ENCODE measurements at regions not wholly inside any gene's neighbourhood (a gene's known extent, or its start where the extent isn't known, plus 50 kb on each side); places are given as distances from the start of the nearest gene placed in this dataset.

GRCh38 chr4:171221181-171221580 lies 592.0 kb upstream of the GALNTL6 start:
- H3K27ac Mint-ChIP-seq, result no peak overlapping the region

GRCh38 chr4:171203425-171203824 lies 609.8 kb upstream of the GALNTL6 start:
- no peaks in the 10 kb centered on the region for H3K27me3 Mint-ChIP-seq
- peaks cover 4% of the 10 kb centered on the region for H3K36me3 Mint-ChIP-seq
- ATAC-seq, result no peak
- no peak overlapping the region for H3K4me3 Mint-ChIP-seq
- H3K9me3 Mint-ChIP-seq, result peaks cover 12% of the 10 kb centered on the region
- no peak overlapping the region for H3K27ac Mint-ChIP-seq
- DNase-seq (ENCODE audit: low spot score), result no peak
- no peaks in the 10 kb centered on the region for H3K4me1 Mint-ChIP-seq (ENCODE audit: low read depth in 2 of 2)

More at GRCh38 chr4:171221181-171221580, 592.0 kb upstream of the GALNTL6 start:
- no peaks in the 10 kb centered on the region for H3K4me1 Mint-ChIP-seq (ENCODE audit: low read depth in 2 of 2)
- peaks cover 23% of the 10 kb centered on the region for H3K9me3 Mint-ChIP-seq
- no peak for ATAC-seq
- H3K27me3 Mint-ChIP-seq, result no peaks in the 10 kb centered on the region
- H3K36me3 Mint-ChIP-seq, result no peaks in the 10 kb centered on the region
- no peak overlapping the region for H3K4me3 Mint-ChIP-seq
- no peak for DNase-seq (ENCODE audit: low spot score)

DNA sequence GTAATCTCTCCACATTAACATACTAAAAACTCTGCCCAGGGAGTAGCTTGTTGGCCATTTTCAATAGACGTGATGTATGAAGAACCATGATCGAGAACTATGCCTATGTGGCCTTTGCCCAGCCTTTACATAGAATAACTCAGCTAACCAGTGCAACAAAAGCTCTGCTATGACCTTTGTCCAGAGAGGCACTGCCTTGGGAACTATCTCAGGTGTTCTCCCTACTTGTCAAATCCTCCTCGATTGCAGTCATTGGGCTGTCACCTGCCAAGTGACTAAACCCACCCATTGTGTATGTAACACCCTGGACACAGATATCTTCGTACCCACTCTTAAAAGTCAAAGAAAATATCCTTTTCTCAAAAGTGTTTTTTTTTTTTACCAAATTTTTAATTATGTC lies 610.3 kb upstream of the GALNTL6 start:
- Mint-ChIP-seq H3K4me1 (ENCODE audit: low read depth in 2 of 2) (no peaks in the 10 kb centered on the region), H3K36me3 (peaks cover 4% of the 10 kb centered on the region), H3K27ac (no peak overlapping the region), H3K27me3 (no peaks in the 10 kb centered on the region), H3K9me3 (peaks cover 12% of the 10 kb centered on the region), H3K4me3 (no peak overlapping the region)
- ATAC-seq (no peak), DNase-seq (ENCODE audit: low spot score) (no peak)

GRCh38 chr4:171186700-171187099 lies 626.5 kb upstream of the GALNTL6 start:
- Mint-ChIP-seq H3K4me3 (no peak overlapping the region), H3K27ac (no peak overlapping the region), H3K4me1 (ENCODE audit: low read depth in 2 of 2) (no peaks in the 10 kb centered on the region), H3K27me3 (no peaks in the 10 kb centered on the region), H3K36me3 (no peaks in the 10 kb centered on the region), H3K9me3 (peaks cover 20% of the 10 kb centered on the region)
- ATAC-seq (no peak), DNase-seq (ENCODE audit: low spot score) (no peak)

- Mint-ChIP-seq H3K27ac (no peak overlapping the region), H3K4me3 (no peak overlapping the region), H3K9me3 (peaks cover 9% of the 10 kb centered on the region), H3K27me3 (no peaks in the 10 kb centered on the region), H3K4me1 (ENCODE audit: low read depth in 2 of 2) (no peaks in the 10 kb centered on the region), H3K36me3 (no peaks in the 10 kb centered on the region)
- ATAC-seq (no peak), DNase-seq (ENCODE audit: low spot score) (no peak)
Observed at GRCh38 chr4:171181090-171181489, 632.1 kb upstream of the GALNTL6 start.

DNA sequence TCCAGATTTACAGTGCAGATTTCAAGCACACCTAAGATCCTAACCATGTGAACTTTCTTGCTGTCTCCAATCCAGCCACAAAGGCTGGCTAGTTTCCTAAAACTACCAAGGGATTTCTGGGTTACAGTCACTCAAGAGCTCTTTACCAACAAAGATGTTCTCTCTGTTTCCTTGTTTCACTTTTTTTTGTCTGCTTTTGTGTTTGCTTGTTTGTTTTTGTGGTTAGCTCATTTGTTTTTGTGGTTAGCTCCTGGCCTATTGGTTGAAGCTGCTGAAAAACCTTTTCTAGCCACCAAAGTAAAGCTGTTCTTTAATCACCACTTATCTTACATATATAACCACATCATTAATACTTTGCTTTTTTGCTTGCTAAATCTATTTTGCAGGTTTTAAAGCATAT lies 642.5 kb upstream of the GALNTL6 start:
- ATAC-seq, result no peak
- Mint-ChIP-seq H3K9me3 (peaks cover 15% of the 10 kb centered on the region), H3K4me3 (no peak overlapping the region), H3K27ac (no peak overlapping the region), H3K27me3 (no peaks in the 10 kb centered on the region), H3K36me3 (peaks cover 7% of the 10 kb centered on the region), H3K4me1 (ENCODE audit: low read depth in 2 of 2) (no peaks in the 10 kb centered on the region)
- no peak for DNase-seq (ENCODE audit: low spot score)

- no peak overlapping the region for H3K4me3 Mint-ChIP-seq
Observed at GRCh38 chr4:171169396-171169795, 643.8 kb upstream of the GALNTL6 start.

DNA sequence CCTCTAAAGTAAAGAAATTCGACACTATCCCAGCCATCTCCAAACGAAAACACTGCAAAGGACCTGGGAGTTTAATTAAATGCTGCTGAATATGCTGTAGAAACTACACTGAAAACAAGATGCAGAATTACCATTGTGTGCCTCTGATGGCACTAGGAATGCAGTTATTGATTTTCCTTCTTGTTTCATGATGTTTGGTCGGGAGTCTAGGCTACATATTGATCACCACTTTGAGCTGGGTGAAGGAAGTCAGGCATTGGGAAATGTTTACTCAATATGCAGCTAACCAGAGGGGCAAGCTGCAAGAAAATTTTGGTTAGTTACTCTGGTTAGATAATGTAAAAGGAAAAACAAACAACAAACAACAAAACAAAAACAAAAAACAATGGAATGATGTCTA lies 650.7 kb upstream of the GALNTL6 start:
- Mint-ChIP-seq H3K27ac (no peak overlapping the region), H3K9me3 (peaks cover 10% of the 10 kb centered on the region), H3K36me3 (no peaks in the 10 kb centered on the region), H3K27me3 (no peaks in the 10 kb centered on the region), H3K4me1 (ENCODE audit: low read depth in 2 of 2) (no peaks in the 10 kb centered on the region), H3K4me3 (no peak overlapping the region)
- DNase-seq (ENCODE audit: low spot score) (no peak), ATAC-seq (no peak)

More at GRCh38 chr4:171169396-171169795, 643.8 kb upstream of the GALNTL6 start:
- no peak overlapping the region for H3K27ac Mint-ChIP-seq
- DNase-seq (ENCODE audit: low spot score) (no peak), ATAC-seq (no peak)
- H3K9me3 Mint-ChIP-seq, result peaks cover 13% of the 10 kb centered on the region
- peaks cover 7% of the 10 kb centered on the region for H3K36me3 Mint-ChIP-seq
- no peaks in the 10 kb centered on the region for H3K4me1 Mint-ChIP-seq (ENCODE audit: low read depth in 2 of 2)
- no peaks in the 10 kb centered on the region for H3K27me3 Mint-ChIP-seq

- ATAC-seq (no peak), DNase-seq (ENCODE audit: low spot score) (no peak)
- H3K36me3 Mint-ChIP-seq, result no peaks in the 10 kb centered on the region
Observed at GRCh38 chr4:171157462-171158082, 655.6 kb upstream of the GALNTL6 start.

GRCh38 chr4:171142639-171143038 lies 670.6 kb upstream of the GALNTL6 start:
- DNase-seq (ENCODE audit: low spot score) (no peak), ATAC-seq (no peak)
- no peak overlapping the region for H3K27ac Mint-ChIP-seq
- no peaks in the 10 kb centered on the region for H3K4me1 Mint-ChIP-seq (ENCODE audit: low read depth in 2 of 2)
- peaks cover 21% of the 10 kb centered on the region for H3K9me3 Mint-ChIP-seq
- no peak overlapping the region for H3K4me3 Mint-ChIP-seq
- no peaks in the 10 kb centered on the region for H3K27me3 Mint-ChIP-seq
- H3K36me3 Mint-ChIP-seq, result no peaks in the 10 kb centered on the region

More at GRCh38 chr4:171157462-171158082, 655.6 kb upstream of the GALNTL6 start:
- no peaks in the 10 kb centered on the region for H3K4me1 Mint-ChIP-seq (ENCODE audit: low read depth in 2 of 2)
- no peak overlapping the region for H3K27ac Mint-ChIP-seq
- H3K27me3 Mint-ChIP-seq, result no peaks in the 10 kb centered on the region
- H3K4me3 Mint-ChIP-seq, result no peak overlapping the region
- peaks cover 14% of the 10 kb centered on the region for H3K9me3 Mint-ChIP-seq

GRCh38 chr4:171142045-171142444 lies 671.2 kb upstream of the GALNTL6 start:
- Mint-ChIP-seq H3K4me3 (no peak overlapping the region), H3K27me3 (no peaks in the 10 kb centered on the region), H3K9me3 (peaks cover 21% of the 10 kb centered on the region), H3K4me1 (ENCODE audit: low read depth in 2 of 2) (no peaks in the 10 kb centered on the region), H3K36me3 (no peaks in the 10 kb centered on the region), H3K27ac (no peak overlapping the region)
- ATAC-seq (no peak), DNase-seq (ENCODE audit: low spot score) (no peak)

- Mint-ChIP-seq H3K4me3 (no peak overlapping the region), H3K27ac (no peak overlapping the region), H3K27me3 (no peaks in the 10 kb centered on the region), H3K36me3 (no peaks in the 10 kb centered on the region), H3K9me3 (peaks cover 20% of the 10 kb centered on the region), H3K4me1 (ENCODE audit: low read depth in 2 of 2) (no peaks in the 10 kb centered on the region)
- ATAC-seq, result no peak
- no peak for DNase-seq (ENCODE audit: low spot score)
Observed at GRCh38 chr4:171130256-171130801, 682.9 kb upstream of the GALNTL6 start.

DNA sequence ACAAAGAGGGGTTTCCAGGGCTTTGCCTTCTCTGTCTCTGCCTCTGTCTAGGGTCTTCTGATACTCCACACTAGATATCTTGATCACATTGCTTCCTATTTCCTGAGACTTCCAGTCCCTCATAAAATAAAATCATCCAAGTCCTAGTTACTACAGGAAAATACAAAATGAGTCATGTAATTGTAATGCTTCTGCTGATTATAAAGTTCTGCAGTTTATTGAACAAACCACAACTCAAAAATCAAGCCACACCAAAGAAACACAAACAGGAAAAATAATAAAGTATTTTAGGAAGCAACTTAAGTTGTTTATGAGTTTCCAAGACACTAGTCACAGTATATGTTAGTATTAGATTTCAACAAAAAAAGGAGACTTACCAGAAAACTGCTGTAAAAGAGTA lies 695.1 kb upstream of the GALNTL6 start:
- DNase-seq (ENCODE audit: low spot score), result no peak
- H3K4me3 Mint-ChIP-seq, result no peak overlapping the region
- H3K27me3 Mint-ChIP-seq, result no peaks in the 10 kb centered on the region
- ATAC-seq, result no peak
- H3K27ac Mint-ChIP-seq, result no peak overlapping the region
- H3K36me3 Mint-ChIP-seq, result peaks cover 10% of the 10 kb centered on the region
- peaks cover 9% of the 10 kb centered on the region for H3K9me3 Mint-ChIP-seq
- H3K4me1 Mint-ChIP-seq (ENCODE audit: low read depth in 2 of 2), result no peaks in the 10 kb centered on the region

- ATAC-seq (no peak), DNase-seq (ENCODE audit: low spot score) (no peak)
- Mint-ChIP-seq H3K27me3 (no peaks in the 10 kb centered on the region), H3K4me3 (no peak overlapping the region), H3K9me3 (peaks cover 9% of the 10 kb centered on the region), H3K4me1 (ENCODE audit: low read depth in 2 of 2) (no peaks in the 10 kb centered on the region), H3K36me3 (peaks cover 10% of the 10 kb centered on the region), H3K27ac (no peak overlapping the region)
Observed at GRCh38 chr4:171117457-171117856, 695.7 kb upstream of the GALNTL6 start.

DNA sequence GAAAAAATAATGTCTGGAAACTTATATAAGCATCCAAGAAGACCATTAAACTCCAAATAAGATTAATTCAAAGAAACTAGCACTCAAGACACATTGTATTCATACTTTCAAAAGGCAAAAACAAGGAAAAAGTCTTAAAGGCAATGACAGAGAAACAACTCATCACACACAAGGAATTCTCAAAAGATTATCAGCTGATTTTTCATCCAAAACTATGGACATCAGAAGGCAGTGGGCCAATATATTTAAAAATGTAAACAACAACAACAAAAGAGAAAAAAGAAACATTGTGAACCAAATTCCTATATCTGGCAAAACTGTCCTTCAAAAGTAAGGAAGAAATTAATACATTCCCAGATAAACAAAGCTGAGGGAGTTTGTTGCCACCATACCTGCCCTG lies 711.4 kb upstream of the GALNTL6 start:
- no peaks in the 10 kb centered on the region for H3K4me1 Mint-ChIP-seq (ENCODE audit: low read depth in 2 of 2)
- H3K27me3 Mint-ChIP-seq, result no peaks in the 10 kb centered on the region
- no peak overlapping the region for H3K27ac Mint-ChIP-seq
- DNase-seq (ENCODE audit: low spot score), result no peak
- ATAC-seq, result no peak
- H3K9me3 Mint-ChIP-seq, result peaks cover 11% of the 10 kb centered on the region
- peaks cover 6% of the 10 kb centered on the region for H3K36me3 Mint-ChIP-seq
- no peak overlapping the region for H3K4me3 Mint-ChIP-seq

Data from natural killer cell treated with Interleukin-12 subunit alpha and Interleukin-12 subunit beta and Interleukin-15 and Interleukin-18, amount 100 ng/mL, for 72 hours (primary cell).